ENCODE measurements at regions not wholly inside any gene's neighbourhood (a gene's known extent, or its start where the extent isn't known, plus 50 kb on each side); places are given as distances from the start of the nearest gene placed in this dataset.

GRCh38 chr1:191697556-191697955 lies 460.7 kb upstream of the RGS18 start:
- no peak overlapping the region for H3K27ac ChIP-seq (ENCODE audit: low read depth, low read length)
- no peak for TF ChIP-seq CTCF (IDR thresholded peaks at IDR 0.05; ENCODE audit: low read depth, low read length)
- CTCF ChIA-PET: no interaction called here
- DNase-seq (ENCODE audit: low read depth, low spot score): no peak
- POLR2A ChIA-PET: no interaction called here
- H3K4me3 ChIP-seq (ENCODE audit: low read depth, low read length): no peak overlapping the region
- no peaks in the 10 kb centered on the region for H3K27me3 ChIP-seq (ENCODE audit: control insufficient read depth, insufficient read depth, low read length)
- no peaks in the 10 kb centered on the region for H3K9me3 ChIP-seq (ENCODE audit: control insufficient read depth, insufficient read depth, low read length)

- Histone ChIP-seq H3K4me3 (ENCODE audit: low read depth, low read length) (no peak overlapping the region), H3K27me3 (ENCODE audit: control insufficient read depth, insufficient read depth, low read length) (no peaks in the 10 kb centered on the region), H3K9me3 (ENCODE audit: control insufficient read depth, insufficient read depth, low read length) (no peaks in the 10 kb centered on the region), H3K27ac (ENCODE audit: low read depth, low read length) (no peak overlapping the region)
- DNase-seq (ENCODE audit: low read depth, low spot score): no peak
- CTCF ChIA-PET: no interaction called here
- TF ChIP-seq CTCF (IDR thresholded peaks at IDR 0.05; ENCODE audit: low read depth, low read length): no peak
- POLR2A ChIA-PET: no interaction called here
Observed at GRCh38 chr1:191698246-191698645, 460.0 kb upstream of the RGS18 start.

- POLR2A ChIA-PET: no interaction called here
- no peak for DNase-seq (ENCODE audit: low read depth, low spot score)
- Histone ChIP-seq H3K4me3 (ENCODE audit: low read depth, low read length) (no peak overlapping the region), H3K27me3 (ENCODE audit: control insufficient read depth, insufficient read depth, low read length) (no peaks in the 10 kb centered on the region), H3K9me3 (ENCODE audit: control insufficient read depth, insufficient read depth, low read length) (no peaks in the 10 kb centered on the region), H3K27ac (ENCODE audit: low read depth, low read length) (no peak overlapping the region)
- CTCF ChIA-PET: no interaction called here
- TF ChIP-seq CTCF (IDR thresholded peaks at IDR 0.05; ENCODE audit: low read depth, low read length): no peak
Observed at GRCh38 chr1:191699343-191699742, 458.9 kb upstream of the RGS18 start.

GRCh38 chr1:191700922-191701321 lies 457.3 kb upstream of the RGS18 start:
- Histone ChIP-seq H3K27me3 (ENCODE audit: control insufficient read depth, insufficient read depth, low read length) (no peaks in the 10 kb centered on the region), H3K27ac (ENCODE audit: low read depth, low read length) (no peak overlapping the region)

GRCh38 chr1:191702124-191702523 lies 456.1 kb upstream of the RGS18 start:
- Histone ChIP-seq H3K27me3 (ENCODE audit: control insufficient read depth, insufficient read depth, low read length) (no peaks in the 10 kb centered on the region), H3K4me3 (ENCODE audit: low read depth, low read length) (no peak overlapping the region), H3K27ac (ENCODE audit: low read depth, low read length) (no peak overlapping the region), H3K9me3 (ENCODE audit: control insufficient read depth, insufficient read depth, low read length) (no peaks in the 10 kb centered on the region)
- ChIA-PET CTCF (no interaction called here), POLR2A (no interaction called here)
- DNase-seq (ENCODE audit: low read depth, low spot score): no peak
- TF ChIP-seq CTCF (IDR thresholded peaks at IDR 0.05; ENCODE audit: low read depth, low read length): no peak

More at GRCh38 chr1:191700922-191701321, 457.3 kb upstream of the RGS18 start:
- CTCF ChIA-PET: no interaction called here
- POLR2A ChIA-PET: no interaction called here
- no peak for TF ChIP-seq CTCF (IDR thresholded peaks at IDR 0.05; ENCODE audit: low read depth, low read length)
- no peak overlapping the region for H3K4me3 ChIP-seq (ENCODE audit: low read depth, low read length)
- DNase-seq (ENCODE audit: low read depth, low spot score): no peak
- H3K9me3 ChIP-seq (ENCODE audit: control insufficient read depth, insufficient read depth, low read length): no peaks in the 10 kb centered on the region
